ENCODE measurements at regions not wholly inside any gene's neighbourhood (a gene's known extent, or its start where the extent isn't known, plus 50 kb on each side); places are given as distances from the start of the nearest gene placed in this dataset.

- no peaks in the 10 kb centered on the region for H3K36me3 ChIP-seq
- H3K4me3 ChIP-seq, result no peak overlapping the region
- ATAC-seq (ENCODE audit: insufficient number of reproducible peaks, low FRiP score, low read depth) (no peak), DNase-seq (ENCODE audit: low spot score) (no peak)
- no peaks in the 10 kb centered on the region for H3K9me3 ChIP-seq
- no peak for TF ChIP-seq CTCF (IDR thresholded peaks at IDR 0.05)
- H3K27me3 ChIP-seq (replicated peaks; ENCODE audit: insufficient read depth), result no peaks in the 10 kb centered on the region
- H3K27ac ChIP-seq, result no peak overlapping the region
- H3K4me1 ChIP-seq (ENCODE audit: control insufficient read depth in 1 of 2, low read depth in 2 of 2), result no peaks in the 10 kb centered on the region
Observed at GRCh38 chr13:65857942-65858565, 1372.1 kb downstream of the PCDH9 start.

- Histone ChIP-seq H3K36me3 (no peaks in the 10 kb centered on the region), H3K4me1 (ENCODE audit: control insufficient read depth in 1 of 2, low read depth in 2 of 2) (no peaks in the 10 kb centered on the region), H3K27ac (no peak overlapping the region), H3K27me3 (replicated peaks; ENCODE audit: insufficient read depth) (no peaks in the 10 kb centered on the region), H3K9me3 (no peaks in the 10 kb centered on the region), H3K4me3 (no peak overlapping the region)
- DNase-seq (ENCODE audit: low spot score), result no peak
- ATAC-seq (ENCODE audit: insufficient number of reproducible peaks, low FRiP score, low read depth), result no peak
- no peak for TF ChIP-seq CTCF (IDR thresholded peaks at IDR 0.05)
Observed at GRCh38 chr13:65856431-65856830, 1373.7 kb downstream of the PCDH9 start.

- Histone ChIP-seq H3K36me3 (no peaks in the 10 kb centered on the region), H3K4me3 (no peak overlapping the region), H3K4me1 (ENCODE audit: control insufficient read depth in 1 of 2, low read depth in 2 of 2) (no peaks in the 10 kb centered on the region), H3K27ac (no peak overlapping the region), H3K27me3 (replicated peaks; ENCODE audit: insufficient read depth) (no peaks in the 10 kb centered on the region), H3K9me3 (no peaks in the 10 kb centered on the region)
- TF ChIP-seq CTCF (IDR thresholded peaks at IDR 0.05), result no peak
- DNase-seq (ENCODE audit: low spot score), result no peak
- ATAC-seq (ENCODE audit: insufficient number of reproducible peaks, low FRiP score, low read depth), result no peak
Observed at GRCh38 chr13:65855242-65855805, 1374.8 kb downstream of the PCDH9 start.

GRCh38 chr13:65854431-65854830 lies 1375.7 kb downstream of the PCDH9 start:
- no peak overlapping the region for H3K27ac ChIP-seq
- H3K9me3 ChIP-seq, result no peaks in the 10 kb centered on the region
- no peaks in the 10 kb centered on the region for H3K27me3 ChIP-seq (replicated peaks; ENCODE audit: insufficient read depth)
- ATAC-seq (ENCODE audit: insufficient number of reproducible peaks, low FRiP score, low read depth) (no peak), DNase-seq (ENCODE audit: low spot score) (no peak)
- no peak for TF ChIP-seq CTCF (IDR thresholded peaks at IDR 0.05)
- H3K4me3 ChIP-seq, result no peak overlapping the region
- no peaks in the 10 kb centered on the region for H3K4me1 ChIP-seq (ENCODE audit: control insufficient read depth in 1 of 2, low read depth in 2 of 2)
- H3K36me3 ChIP-seq, result no peaks in the 10 kb centered on the region

GRCh38 chr13:65844266-65844841 lies 1385.8 kb downstream of the PCDH9 start:
- H3K4me3 ChIP-seq, result no peak overlapping the region
- H3K4me1 ChIP-seq (ENCODE audit: control insufficient read depth in 1 of 2, low read depth in 2 of 2), result peaks cover 7% of the 10 kb centered on the region in 2 donors
- H3K36me3 ChIP-seq, result no peaks in the 10 kb centered on the region
- no peak for DNase-seq (ENCODE audit: low spot score)
- no peak overlapping the region for H3K27ac ChIP-seq
- H3K9me3 ChIP-seq, result no peaks in the 10 kb centered on the region
- no peak for TF ChIP-seq CTCF (IDR thresholded peaks at IDR 0.05)
- no peaks in the 10 kb centered on the region for H3K27me3 ChIP-seq (replicated peaks; ENCODE audit: insufficient read depth)
- ATAC-seq (ENCODE audit: insufficient number of reproducible peaks, low FRiP score, low read depth), result no peak
